Peyer's patch (tissue), 4 donors: ENCODE measurements at regions not wholly inside any gene's neighbourhood (a gene's known extent, or its start where the extent isn't known, plus 50 kb on each side); places are given as distances from the start of the nearest gene placed in this dataset.
"Not testable (repeated sequence)": the region's sequence is repeated elsewhere in the genome, so short reads cannot be mapped to it uniquely, and the experiment has no call there.

Experiments
- POLR2A ChIP-seq, 2 donors: fragments of 450-650 bp; IDR thresholded peaks; one replicate each; pipeline ENCODE4 v1.5.1; 2017; ENCODE audit warnings: antibody characterized with exemption in 2 of 2, mild to moderate bottlenecking in 2 of 2, moderate library complexity in 2 of 2
- TF ChIP-seq, protein P1 (sequence below), 6 experiments: fragments of 450-650 bp in 4 of 6; fragments of 200-600 bp in 2 of 6; sonication (generic) in 1 of 6; IDR thresholded peaks; one replicate each; pipeline ENCODE4 v1.5.1; 2017 to 2019; ENCODE audit warnings: antibody characterized with exemption in 6 of 6, mild to moderate bottlenecking in 3 of 6, moderate library complexity in 1 of 6

DNA sequence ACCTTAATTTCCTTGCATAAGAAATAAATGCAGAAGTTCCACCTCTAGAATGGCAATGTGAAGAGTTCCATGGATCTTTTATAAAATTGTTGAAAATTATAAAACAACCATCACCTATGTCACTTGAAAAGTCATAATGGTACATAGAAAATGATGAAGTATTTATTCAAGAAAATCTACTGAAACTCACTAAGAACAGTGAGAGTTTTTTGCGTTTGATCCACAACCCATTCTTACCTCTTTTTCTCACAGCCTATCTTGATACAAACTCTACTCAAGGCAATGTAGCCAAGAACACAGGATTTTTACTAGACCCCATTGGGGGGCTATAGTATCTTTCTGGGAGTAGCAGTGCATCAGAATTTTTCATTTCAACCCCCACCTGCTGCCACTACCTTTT, 89.0 kb upstream of the KCNJ18 start:
- TF ChIP-seq, protein P1, sequence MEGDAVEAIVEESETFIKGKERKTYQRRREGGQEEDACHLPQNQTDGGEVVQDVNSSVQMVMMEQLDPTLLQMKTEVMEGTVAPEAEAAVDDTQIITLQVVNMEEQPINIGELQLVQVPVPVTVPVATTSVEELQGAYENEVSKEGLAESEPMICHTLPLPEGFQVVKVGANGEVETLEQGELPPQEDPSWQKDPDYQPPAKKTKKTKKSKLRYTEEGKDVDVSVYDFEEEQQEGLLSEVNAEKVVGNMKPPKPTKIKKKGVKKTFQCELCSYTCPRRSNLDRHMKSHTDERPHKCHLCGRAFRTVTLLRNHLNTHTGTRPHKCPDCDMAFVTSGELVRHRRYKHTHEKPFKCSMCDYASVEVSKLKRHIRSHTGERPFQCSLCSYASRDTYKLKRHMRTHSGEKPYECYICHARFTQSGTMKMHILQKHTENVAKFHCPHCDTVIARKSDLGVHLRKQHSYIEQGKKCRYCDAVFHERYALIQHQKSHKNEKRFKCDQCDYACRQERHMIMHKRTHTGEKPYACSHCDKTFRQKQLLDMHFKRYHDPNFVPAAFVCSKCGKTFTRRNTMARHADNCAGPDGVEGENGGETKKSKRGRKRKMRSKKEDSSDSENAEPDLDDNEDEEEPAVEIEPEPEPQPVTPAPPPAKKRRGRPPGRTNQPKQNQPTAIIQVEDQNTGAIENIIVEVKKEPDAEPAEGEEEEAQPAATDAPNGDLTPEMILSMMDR (IDR thresholded peaks at IDR 0.05), result not testable (repeated sequence)
- not testable (repeated sequence) for TF ChIP-seq POLR2A (IDR thresholded peaks at IDR 0.05)
